ENCODE measurements at regions not wholly inside any gene's neighbourhood (a gene's known extent, or its start where the extent isn't known, plus 50 kb on each side); places are given as distances from the start of the nearest gene placed in this dataset.

- H2BK15ac ChIP-seq (ENCODE audit: low read length): no peak overlapping the region
- FAIRE-seq (no peak), DNase-seq (ENCODE audit: low read depth in 1 of 2, low spot score in 2 of 2) (no peak)
- no peaks in the 10 kb centered on the region for H3K23me2 ChIP-seq (ENCODE audit: low read depth, low read length)
- H2BK20ac ChIP-seq (ENCODE audit: low read length): no peak overlapping the region
- H3K18ac ChIP-seq (ENCODE audit: extremely low read depth, low read length): no peak overlapping the region
- H2AK5ac ChIP-seq (ENCODE audit: low read depth, low read length): no peak overlapping the region; the same call in 1 of the 2 replicates
- ChIA-PET POLR2A (ENCODE audit: partially characterized antibody) (no interaction called here), CTCF (ENCODE audit: partially characterized antibody) (no interaction called here)
- WGBS, 2 experiments (ENCODE audit: extremely low coverage in 1 of 2, insufficient coverage in 1 of 2, insufficient read length in 1 of 2, insufficient replicate concordance in 2 of 2, low coverage in 1 of 2, low lambda C conversion rate in 2 of 2, missing lambda C conversion rate in 1 of 2): 92% methylated on average over 10 of the region's 10 CpGs; no CpG with 5 or more reads in 1 of the 2 experiments
- H2BK120ac ChIP-seq (replicated peaks; ENCODE audit: low read depth, low read length): no peak overlapping the region
- H3K56ac ChIP-seq (replicated peaks; ENCODE audit: insufficient read length, low read depth, low read length): no peak overlapping the region
- no peak overlapping the region for H3K4me2 ChIP-seq (ENCODE audit: insufficient read depth in 1 of 2, low read depth in 2 of 2, low read length in 2 of 2)
- no peak overlapping the region for H3K4ac ChIP-seq (replicated peaks; ENCODE audit: insufficient read length, low read depth, low read length)
- no peak overlapping the region for H3K9ac ChIP-seq (replicated peaks in 1 of 4; ENCODE audit: extremely low read depth in 1 of 4, low read depth in 3 of 4, low read length in 3 of 4)
- H4K20me1 ChIP-seq (replicated peaks in 1 of 2; ENCODE audit: control insufficient read depth in 1 of 2, insufficient read depth in 2 of 2, low read length in 2 of 2): no peaks in the 10 kb centered on the region
- 0 out of 2 replicates have a peak overlapping the region, but pooled peaks have one; percentile 20 for H2AFZ ChIP-seq (ENCODE audit: low read length)
- no peak overlapping the region for H4K8ac ChIP-seq (ENCODE audit: extremely low read depth, insufficient read depth, low read length)
- H4K5ac ChIP-seq (ENCODE audit: insufficient read length, low read depth, low read length): no peak overlapping the region
- H3K9me3 ChIP-seq (ENCODE audit: insufficient read depth in 2 of 2, low read depth in 1 of 2, low read length in 1 of 2): no peaks in the 10 kb centered on the region
- H3K27me3 ChIP-seq (replicated peaks in 1 of 4; ENCODE audit: control insufficient read depth in 3 of 4, extremely low read depth in 1 of 4, insufficient read depth in 3 of 4, low read length in 3 of 4): no peaks in the 10 kb centered on the region
- no peak overlapping the region for H4K91ac ChIP-seq (replicated peaks; ENCODE audit: insufficient read length, low read length)
- H3K14ac ChIP-seq (ENCODE audit: insufficient read length): no peak overlapping the region
- no peaks in the 10 kb centered on the region for H3K79me1 ChIP-seq (ENCODE audit: low read depth, low read length)
- H3K79me2 ChIP-seq (ENCODE audit: control insufficient read depth in 1 of 2, insufficient read depth in 2 of 2, low read length in 2 of 2): no peaks in the 10 kb centered on the region
- no peak overlapping the region for H2BK12ac ChIP-seq (ENCODE audit: low read depth, low read length)
- H3K4me1 ChIP-seq (replicated peaks in 1 of 4; ENCODE audit: control insufficient read depth in 3 of 4, insufficient read depth in 4 of 4, low read length in 3 of 4): no peaks in the 10 kb centered on the region
- no peak overlapping the region for H3K27ac ChIP-seq (ENCODE audit: low read depth, low read length)
- H3K4me3 ChIP-seq (ENCODE audit: extremely low read depth in 1 of 4, insufficient read depth in 2 of 4, low read depth in 3 of 4, low read length in 4 of 4): no peak overlapping the region
- H3K36me3 ChIP-seq (ENCODE audit: control insufficient read depth in 2 of 4, insufficient read depth in 4 of 4, low read length in 3 of 4): no peaks in the 10 kb centered on the region
- H2BK5ac ChIP-seq (ENCODE audit: low read depth, low read length): no peak overlapping the region
- H3K23ac ChIP-seq (ENCODE audit: insufficient read length): no peak overlapping the region
- no peak for TF ChIP-seq POLR2A (IDR thresholded peaks at IDR 0.05; ENCODE audit: control extremely low read depth in 1 of 2, low read depth in 2 of 2, low read length in 2 of 2)
- no peak for TF ChIP-seq BRCA1 (IDR thresholded peaks at IDR 0.05; ENCODE audit: low read depth, low read length)
- no peak for TF ChIP-seq POU5F1 (IDR thresholded peaks at IDR 0.05; ENCODE audit: low read depth, low read length)
- no peak for TF ChIP-seq CBX5 (IDR thresholded peaks at IDR 0.05; ENCODE audit: low read depth, low read length)
- TF ChIP-seq KDM4A (IDR thresholded peaks at IDR 0.05; ENCODE audit: low read depth, low read length, severe bottlenecking): no peak
- no peak for TF ChIP-seq CTCF (IDR thresholded peaks at IDR 0.05; ENCODE audit: control extremely low read depth in 1 of 3, insufficient read depth in 1 of 3, low read depth in 1 of 3, low read length in 3 of 3)
- TF ChIP-seq MAFK (IDR thresholded peaks at IDR 0.05; ENCODE audit: low read depth, low read length): no peak
- TF ChIP-seq TAF7 (optimal IDR thresholded peaks at IDR 0.05; ENCODE audit: borderline replicate concordance, low read depth, low read length): no peak
- TF ChIP-seq RFX5 (IDR thresholded peaks at IDR 0.05; ENCODE audit: borderline replicate concordance, low read depth, low read length): no peak
- TF ChIP-seq KDM5A (IDR thresholded peaks at IDR 0.05; ENCODE audit: low read length): no peak
- TF ChIP-seq EP300 (IDR thresholded peaks at IDR 0.05; ENCODE audit: borderline replicate concordance in 1 of 2, low read depth in 2 of 2, low read length in 2 of 2): no peak
- TF ChIP-seq SIX5 (IDR thresholded peaks at IDR 0.05; ENCODE audit: low read depth, low read length): no peak
- no peak for TF ChIP-seq RXRA (IDR thresholded peaks at IDR 0.05; ENCODE audit: insufficient read depth, low read depth, low read length)
Observed at GRCh38 chr17:70327723-70328122, 158.4 kb downstream of the KCNJ2 start.
